Stomach (tissue), 8 donors: ENCODE measurements at regions not wholly inside any gene's neighbourhood (a gene's known extent, or its start where the extent isn't known, plus 50 kb on each side); places are given as distances from the start of the nearest gene placed in this dataset.

Experiments used
- DNase-seq, 2 donors: peaks; one replicate each; pipeline versions ENCODE4 v3.0.0 to v3.0.0-alpha.2; 2013 to 2019
- H3K27ac ChIP-seq, 5 donors: fragments of 200-600 bp in 4 of 5; sonication (generic) in 4 of 5; one replicate each; pipeline ENCODE4 v1.5.1; 2013 to 2019; ENCODE audit warnings: mild to moderate bottlenecking in 1 of 5, moderate library complexity in 1 of 5
- H3K27me3 ChIP-seq, 3 donors: fragments of 200-600 bp; sonication (generic); one replicate each; pipeline ENCODE4 v1.5.1; 2017 to 2019; ENCODE audit warnings: mixed run types in 1 of 3
- H3K36me3 ChIP-seq, 4 donors: fragments of 200-600 bp; sonication (generic); 1 replicate in 3 of 4; 2 replicates in 1 of 4; pipeline ENCODE4 v1.5.1; 2016 to 2019
- H3K4me1 ChIP-seq, 4 donors: fragments of 200-600 bp; sonication (generic); one replicate each; pipeline ENCODE4 v1.5.1; 2016 to 2019
- H3K4me3 ChIP-seq, 4 donors: fragments of 200-600 bp; sonication (generic) in 3 of 4; one replicate each; pipeline ENCODE4 v1.5.1; 2016 to 2019; ENCODE audit warnings: mild to moderate bottlenecking in 1 of 4
- H3K9me3 ChIP-seq, 4 donors: fragments of 200-600 bp; sonication (generic); one replicate each; pipeline ENCODE4 v1.5.1; 2016 to 2019
- EP300 ChIP-seq: sonication (generic); formaldehyde crosslinking; IDR thresholded peaks from one replicate; pipeline ENCODE4 v1.6.1; 2017; ENCODE audit warnings: antibody characterized with exemption
- POLR2A ChIP-seq, 4 donors: fragments of 450-650 bp; IDR thresholded peaks; one replicate each; pipeline ENCODE4 v1.6.1; 2016; ENCODE audit warnings: antibody characterized with exemption in 4 of 4, control low read depth in 2 of 4, mild to moderate bottlenecking in 1 of 4, moderate library complexity in 1 of 4
- POLR2AphosphoS5 ChIP-seq, 3 donors: sonication (generic); formaldehyde crosslinking; IDR thresholded peaks; one replicate each; pipeline ENCODE4 v1.6.1; 2016; ENCODE audit warnings: antibody characterized with exemption in 3 of 3
- WGBS, 5 donors: extraction: QIAGEN DNeasy Blood & Tissue Kit in 3 of 5; methylation state at CpG; one replicate each; pipeline versions ENCODE4 v1.1.5 to v1.1.7; 2013 to 2018; 5-methylcytosine and 5-hydroxymethylcytosine counted together
- intact Hi-C: fragments of 100-400 bp; cut with DNase I; formaldehyde crosslinking; loops from one replicate; pipeline ENCODE4 v1.15.1; 2023; ENCODE audit warnings: low total_unique reads
- TF ChIP-seq, protein P1 (sequence below), 7 experiments: fragments of 450-650 bp in 4 of 7; fragments of 200-600 bp in 3 of 7; sonication (generic) in 3 of 7; IDR thresholded peaks; one replicate each; pipeline ENCODE4 v1.5.1; 2016 to 2019; ENCODE audit warnings: antibody characterized with exemption in 7 of 7, control low read depth in 2 of 7, mild to moderate bottlenecking in 1 of 7
- donor health status: healthy with polysubstance abuse.
- donor health status: Bipolar disorder and iron deficiency.
- donor health status: healthy.

DNA sequence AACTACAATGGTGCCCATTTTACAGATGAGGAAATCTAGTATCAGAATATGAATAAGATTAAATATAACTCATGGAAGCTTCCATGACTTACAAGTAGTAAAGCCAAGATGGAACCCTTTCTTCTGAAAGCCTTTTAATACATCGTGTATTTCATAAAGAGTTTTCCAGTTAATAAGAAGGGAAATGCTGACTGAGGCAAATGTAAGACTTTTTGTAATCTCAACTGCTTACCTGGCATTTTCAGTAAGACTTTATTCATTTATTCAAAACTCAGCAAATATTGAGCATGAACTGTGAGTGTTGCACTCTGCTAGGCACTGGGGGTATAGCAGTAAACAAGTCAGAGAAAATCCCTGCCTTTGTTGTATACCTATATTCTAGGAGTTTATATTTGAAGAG, 256.4 kb upstream of the THRB start:
- WGBS, 5 donors, result 89 to 97% (median 93%) methylated on average over 1 of the region's 1 CpG
- intact Hi-C loops, result no loop called here

DNA sequence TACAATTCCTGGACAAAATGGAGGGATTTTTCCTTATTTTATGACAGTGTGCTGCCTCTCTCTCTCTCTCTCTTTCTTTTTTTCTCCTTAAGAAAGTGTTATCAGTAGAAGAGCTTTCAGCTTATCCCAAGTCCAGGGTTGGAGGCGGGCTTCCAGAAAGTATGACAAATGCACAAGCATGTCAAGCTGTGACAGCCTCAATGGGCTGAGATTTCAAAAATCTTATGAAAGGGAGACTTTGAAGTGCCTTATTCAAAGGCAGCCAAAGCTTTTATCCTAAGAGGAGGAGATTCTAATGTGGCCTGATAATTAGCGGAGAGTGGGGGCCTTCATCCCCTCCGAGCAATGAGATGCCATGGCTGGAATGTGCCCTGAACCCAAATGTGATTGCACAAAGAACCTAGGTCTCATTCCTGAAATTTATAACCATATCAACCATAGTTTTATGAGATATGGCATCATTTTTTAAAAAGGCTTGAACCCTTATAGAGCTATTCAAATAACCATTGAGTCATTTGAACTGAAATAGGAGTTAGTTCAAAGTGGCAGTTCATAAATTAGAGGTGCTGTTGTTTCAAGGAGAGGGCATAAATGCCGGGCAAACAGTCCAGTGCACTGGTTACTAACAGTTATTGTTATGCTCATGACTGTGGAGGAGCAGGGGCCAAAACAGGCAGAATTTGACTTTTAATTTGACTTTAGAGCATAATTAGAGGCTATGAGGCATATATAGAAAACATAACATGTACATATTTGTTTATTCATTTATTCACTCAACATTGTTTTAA, 261.6 kb upstream of the THRB start:
- Histone ChIP-seq H3K36me3 (no peaks in the 10 kb centered on the region), H3K27me3 (no peaks in the 10 kb centered on the region), H3K4me1 (no peaks in the 10 kb centered on the region), H3K4me3 (no peak overlapping the region), H3K9me3 (no peaks in the 10 kb centered on the region), H3K27ac (no peak overlapping the region)
- intact Hi-C loops, result no loop called here
- whole genome bisulfite sequencing, 5 donors, result 59 to 88% (median 65%) methylated on average over 4 of the region's 4 CpGs
- TF ChIP-seq POLR2AphosphoS5 (IDR thresholded peaks at IDR 0.05) (no peak), EP300 (no peak), POLR2A (IDR thresholded peaks at IDR 0.05) (no peak)
- TF ChIP-seq, protein P1, sequence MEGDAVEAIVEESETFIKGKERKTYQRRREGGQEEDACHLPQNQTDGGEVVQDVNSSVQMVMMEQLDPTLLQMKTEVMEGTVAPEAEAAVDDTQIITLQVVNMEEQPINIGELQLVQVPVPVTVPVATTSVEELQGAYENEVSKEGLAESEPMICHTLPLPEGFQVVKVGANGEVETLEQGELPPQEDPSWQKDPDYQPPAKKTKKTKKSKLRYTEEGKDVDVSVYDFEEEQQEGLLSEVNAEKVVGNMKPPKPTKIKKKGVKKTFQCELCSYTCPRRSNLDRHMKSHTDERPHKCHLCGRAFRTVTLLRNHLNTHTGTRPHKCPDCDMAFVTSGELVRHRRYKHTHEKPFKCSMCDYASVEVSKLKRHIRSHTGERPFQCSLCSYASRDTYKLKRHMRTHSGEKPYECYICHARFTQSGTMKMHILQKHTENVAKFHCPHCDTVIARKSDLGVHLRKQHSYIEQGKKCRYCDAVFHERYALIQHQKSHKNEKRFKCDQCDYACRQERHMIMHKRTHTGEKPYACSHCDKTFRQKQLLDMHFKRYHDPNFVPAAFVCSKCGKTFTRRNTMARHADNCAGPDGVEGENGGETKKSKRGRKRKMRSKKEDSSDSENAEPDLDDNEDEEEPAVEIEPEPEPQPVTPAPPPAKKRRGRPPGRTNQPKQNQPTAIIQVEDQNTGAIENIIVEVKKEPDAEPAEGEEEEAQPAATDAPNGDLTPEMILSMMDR (IDR thresholded peaks at IDR 0.05), result no peak
- DNase-seq, result no peak

More for the DNA sequence above, 256.4 kb upstream of the THRB start:
- no peaks in the 10 kb centered on the region for H3K9me3 ChIP-seq
- TF ChIP-seq POLR2AphosphoS5 (IDR thresholded peaks at IDR 0.05) (no peak), POLR2A (IDR thresholded peaks at IDR 0.05) (no peak), EP300 (no peak)
- TF ChIP-seq, protein P1 (IDR thresholded peaks at IDR 0.05), result no peak
- H3K4me1 ChIP-seq, result no peaks in the 10 kb centered on the region
- DNase-seq, result no peak
- H3K27me3 ChIP-seq, result no peaks in the 10 kb centered on the region
- no peaks in the 10 kb centered on the region for H3K36me3 ChIP-seq
- no peak overlapping the region for H3K27ac ChIP-seq
- no peak overlapping the region for H3K4me3 ChIP-seq

DNA sequence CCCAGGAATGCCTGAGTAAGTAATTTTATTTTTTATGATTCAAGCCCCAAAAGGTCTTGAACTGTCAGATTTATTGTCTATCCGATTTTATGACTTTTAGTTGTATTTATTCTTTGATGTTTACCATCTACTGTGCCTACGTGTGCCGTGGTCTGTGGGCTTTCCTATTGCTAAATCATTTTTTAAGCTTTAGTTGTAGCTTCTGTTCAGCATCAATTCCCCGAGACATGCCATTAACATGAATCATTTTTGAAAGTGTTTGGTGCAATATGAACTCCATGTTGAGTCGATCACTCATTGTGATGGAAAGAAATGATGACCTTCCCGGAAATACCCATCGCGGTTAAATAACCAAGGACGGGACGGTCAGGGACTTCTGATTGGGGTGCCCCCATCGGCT, 268.7 kb upstream of the THRB start:
- H3K9me3 ChIP-seq, result no peaks in the 10 kb centered on the region
- H3K27ac ChIP-seq, result no peak overlapping the region
- no peak overlapping the region for H3K4me3 ChIP-seq
- WGBS, 5 donors, result 76 to 81% (median 78%) methylated on average over 11 of the region's 11 CpGs
- H3K4me1 ChIP-seq, result no peaks in the 10 kb centered on the region
- no peaks in the 10 kb centered on the region for H3K27me3 ChIP-seq
- DNase-seq, result no peak
- intact Hi-C loops, result no loop called here
- H3K36me3 ChIP-seq, result no peaks in the 10 kb centered on the region
- TF ChIP-seq EP300, result no peak

DNA sequence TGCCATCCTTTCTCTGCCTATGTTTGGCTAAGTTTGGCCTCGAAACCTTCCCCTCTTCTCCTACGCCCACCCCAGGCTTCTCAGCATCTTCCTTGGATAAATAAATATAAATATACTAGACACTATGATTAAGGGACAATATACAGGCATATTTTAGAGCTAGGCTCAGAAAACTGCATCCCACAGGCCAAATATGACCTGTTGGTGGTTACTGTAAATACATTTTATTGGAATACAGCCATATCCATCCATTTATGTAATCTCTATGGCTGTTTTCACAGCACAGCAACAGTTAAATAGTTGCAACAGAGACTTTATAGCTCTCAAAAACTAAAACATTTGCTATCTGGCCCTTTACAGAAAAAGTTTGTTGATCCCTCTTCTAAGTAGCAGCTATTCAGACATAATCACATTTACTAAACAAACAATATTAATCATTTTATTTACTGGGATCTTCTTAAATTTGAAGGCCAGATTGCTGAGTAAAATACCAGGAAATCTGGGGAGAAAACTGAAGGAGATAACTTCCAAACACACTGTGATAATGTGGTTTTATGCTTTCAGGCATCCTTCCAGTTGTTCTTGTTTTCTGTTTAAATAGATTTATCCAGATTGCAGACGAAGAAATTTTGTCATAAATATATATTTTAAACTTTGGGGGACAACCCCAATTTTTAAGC, 269.7 kb upstream of the THRB start:
- intact Hi-C loops, result no loop called here
- DNase-seq, result peak in 1 of 2 donors; percentile 3
- WGBS, 5 donors, result 40 to 61% (median 50%) methylated on average over 3 of the region's 3 CpGs

More for the DNA sequence above, 269.7 kb upstream of the THRB start:
- no peaks in the 10 kb centered on the region for H3K27me3 ChIP-seq
- H3K9me3 ChIP-seq, result no peaks in the 10 kb centered on the region
- no peak overlapping the region for H3K27ac ChIP-seq
- H3K4me3 ChIP-seq, result no peak overlapping the region
- no peak for TF ChIP-seq EP300
- TF ChIP-seq, protein P1 (IDR thresholded peaks at IDR 0.05), result no peak
- no peaks in the 10 kb centered on the region for H3K4me1 ChIP-seq
- no peaks in the 10 kb centered on the region for H3K36me3 ChIP-seq
